ENCODE measurements at regions not wholly inside any gene's neighbourhood (a gene's known extent, or its start where the extent isn't known, plus 50 kb on each side); places are given as distances from the start of the nearest gene placed in this dataset.
"Not testable (repeated sequence)": the region's sequence is repeated elsewhere in the genome, so short reads cannot be mapped to it uniquely, and the experiment has no call there.

- FAIRE-seq (no peak), DNase-seq (ENCODE audit: insufficient read length, low spot score) (no peak)
Measured at GRCh38 chr2:8550937-8551621, 130.8 kb upstream of the ID2 start.

- no peak for FAIRE-seq
Measured at GRCh38 chr2:8551622-8552074, 130.2 kb upstream of the ID2 start.

GRCh38 chr2:8552293-8552801, 129.5 kb upstream of the ID2 start:
- FAIRE-seq (peak; percentile 92), DNase-seq (ENCODE audit: insufficient read length, low spot score) (no peak)

More at GRCh38 chr2:8551622-8552074, 130.2 kb upstream of the ID2 start:
- no peak for DNase-seq (ENCODE audit: insufficient read length, low spot score)

GRCh38 chr2:8553643-8554042, 128.2 kb upstream of the ID2 start:
- DNase-seq (ENCODE audit: insufficient read length, low spot score) (no peak), FAIRE-seq (no peak)

- DNase-seq (ENCODE audit: insufficient read length, low spot score) (no peak), FAIRE-seq (no peak)
Measured at GRCh38 chr2:8554296-8554806, 127.5 kb upstream of the ID2 start.

- DNase-seq (ENCODE audit: insufficient read length, low spot score), result no peak
- FAIRE-seq, result no peak
Measured at GRCh38 chr2:8555543-8555942, 126.3 kb upstream of the ID2 start.

- no peak for DNase-seq (ENCODE audit: insufficient read length, low spot score)
- FAIRE-seq, result no peak
Measured at GRCh38 chr2:8558096-8558495, 123.8 kb upstream of the ID2 start.

GRCh38 chr2:8558956-8559355, 122.9 kb upstream of the ID2 start:
- DNase-seq (ENCODE audit: insufficient read length, low spot score) (no peak), FAIRE-seq (no peak)

- FAIRE-seq (no peak), DNase-seq (ENCODE audit: insufficient read length, low spot score) (no peak)
Measured at GRCh38 chr2:8559805-8560204, 122.1 kb upstream of the ID2 start.

GRCh38 chr2:8561692-8562091, 120.2 kb upstream of the ID2 start:
- not testable (repeated sequence) for FAIRE-seq; DNase-seq (ENCODE audit: insufficient read length, low spot score)

- DNase-seq (ENCODE audit: insufficient read length, low spot score) (no peak), FAIRE-seq (no peak)
Measured at GRCh38 chr2:8563814-8564474, 117.9 kb upstream of the ID2 start.

GRCh38 chr2:8564475-8564874, 117.4 kb upstream of the ID2 start:
- DNase-seq (ENCODE audit: insufficient read length, low spot score) (no peak), FAIRE-seq (no peak)

- no peak for FAIRE-seq
- DNase-seq (ENCODE audit: insufficient read length, low spot score), result no peak
Measured at GRCh38 chr2:8565399-8566154, 116.3 kb upstream of the ID2 start.

- FAIRE-seq (no peak), DNase-seq (ENCODE audit: insufficient read length, low spot score) (no peak)
Measured at GRCh38 chr2:8566155-8566670, 115.6 kb upstream of the ID2 start.

GRCh38 chr2:8566774-8567468, 114.9 kb upstream of the ID2 start:
- DNase-seq (ENCODE audit: insufficient read length, low spot score), result no peak
- no peak for FAIRE-seq

GRCh38 chr2:8567469-8568260, 114.2 kb upstream of the ID2 start:
- FAIRE-seq (no peak), DNase-seq (ENCODE audit: insufficient read length, low spot score) (no peak)

GRCh38 chr2:8568543-8569302, 113.1 kb upstream of the ID2 start:
- DNase-seq (ENCODE audit: insufficient read length, low spot score) (no peak), FAIRE-seq (no peak)

- FAIRE-seq (no peak), DNase-seq (ENCODE audit: insufficient read length, low spot score) (no peak)
Measured at GRCh38 chr2:8569332-8569930, 112.4 kb upstream of the ID2 start.

- FAIRE-seq (no peak), DNase-seq (ENCODE audit: insufficient read length, low spot score) (no peak)
Measured at GRCh38 chr2:8570637-8571036, 111.2 kb upstream of the ID2 start.

All from GM19239 (cell line).